Karpas-422 (cell line): ENCODE measurements at regions not wholly inside any gene's neighbourhood (a gene's known extent, or its start where the extent isn't known, plus 50 kb on each side); places are given as distances from the start of the nearest gene placed in this dataset.
"Not testable (repeated sequence)": the region's sequence is repeated elsewhere in the genome, so short reads cannot be mapped to it uniquely, and the experiment has no call there.

ENCODE experiments used
- DNase-seq: peaks from one replicate; pipeline ENCODE4 v3.0.0-alpha.2; 2015
- H2AFZ ChIP-seq: fragments of 200-600 bp; sonication (generic); 2 replicates; pipeline ENCODE4 v1.6.1; 2014; ENCODE audit warnings: antibody characterized with exemption, low read length, mixed read lengths
- H3K27ac ChIP-seq: fragments of 200-600 bp; sonication (generic); 2 replicates; pipeline ENCODE4 v1.5.1; 2014; ENCODE audit warnings: mild to moderate bottlenecking, low read length, moderate library complexity
- H3K27me3 ChIP-seq: fragments of 200-600 bp; sonication (generic); 2 replicates; pipeline ENCODE4 v1.6.1; 2014; ENCODE audit warnings: low read length, mixed read lengths
- H3K36me3 ChIP-seq: fragments of 200-600 bp; sonication (generic); 2 replicates; pipeline ENCODE4 v1.6.1; 2014; ENCODE audit warnings: low read length, mixed read lengths; ENCODE audit not compliant: insufficient read depth
- H3K4me1 ChIP-seq: fragments of 200-600 bp; sonication (generic); 2 replicates; pipeline ENCODE4 v1.6.1; 2014; ENCODE audit warnings: mild to moderate bottlenecking, low read length, mixed read lengths
- H3K4me2 ChIP-seq: fragments of 200-600 bp; sonication (generic); 2 replicates; pipeline ENCODE4 v1.6.1; 2014; ENCODE audit warnings: low read length, low read depth, mild to moderate bottlenecking; ENCODE audit not compliant: poor library complexity, severe bottlenecking
- H3K4me3 ChIP-seq: fragments of 200-600 bp; sonication (generic); 2 replicates; pipeline ENCODE4 v1.5.1; 2014; ENCODE audit warnings: mild to moderate bottlenecking, antibody characterized with exemption, low read length, mixed read lengths
- H3K79me2 ChIP-seq: fragments of 200-600 bp; sonication (generic); 2 replicates; pipeline ENCODE4 v1.6.1; 2014; ENCODE audit warnings: mild to moderate bottlenecking, low read length, mixed read lengths
- H3K9ac ChIP-seq: fragments of 200-600 bp; sonication (generic); 2 replicates; pipeline ENCODE4 v1.6.0; 2014; ENCODE audit warnings: low read length
- H3K9me2 ChIP-seq: fragments of 200-600 bp; sonication (generic), shearing (Covaris generic); replicated peaks from 2 replicates; pipeline ENCODE4 v1.6.0; 2014; ENCODE audit warnings: mild to moderate bottlenecking, low read length, moderate library complexity; ENCODE audit not compliant: insufficient read depth
- H3K9me3 ChIP-seq: fragments of 300-700, 200-600 bp; sonication (generic); 2 replicates; pipeline ENCODE4 v1.6.1; 2014; ENCODE audit warnings: low read length, mixed read lengths
- H4K20me1 ChIP-seq: fragments of 200-600 bp; sonication (generic); 2 replicates; pipeline ENCODE4 v1.6.1; 2014; ENCODE audit warnings: mild to moderate bottlenecking, antibody characterized with exemption, low read length, low read depth; ENCODE audit not compliant: insufficient read depth

GRCh38 chr13:83088858-83089257 lies 793.4 kb downstream of the SLITRK1 start:
- H3K9me3 ChIP-seq = peaks cover 20% of the 10 kb centered on the region
- no peak overlapping the region for H3K4me3 ChIP-seq
- H3K4me2 ChIP-seq = no peak overlapping the region
- no peaks in the 10 kb centered on the region for H3K9me2 ChIP-seq
- no peak overlapping the region for H3K9ac ChIP-seq
- H3K4me1 ChIP-seq = no peaks in the 10 kb centered on the region
- no peaks in the 10 kb centered on the region for H3K27me3 ChIP-seq
- H3K79me2 ChIP-seq = peaks cover 6% of the 10 kb centered on the region
- no peak for DNase-seq
- no peak overlapping the region for H2AFZ ChIP-seq
- H3K36me3 ChIP-seq = peaks cover 26% of the 10 kb centered on the region
- H4K20me1 ChIP-seq = no peaks in the 10 kb centered on the region
- no peak overlapping the region for H3K27ac ChIP-seq

- H3K27ac ChIP-seq = no peak overlapping the region
- peaks cover 16% of the 10 kb centered on the region; the same call in 1 of the 2 replicates for H3K36me3 ChIP-seq
- H3K9ac ChIP-seq = no peak overlapping the region
- H2AFZ ChIP-seq = no peak overlapping the region
- no peaks in the 10 kb centered on the region for H3K27me3 ChIP-seq
- H4K20me1 ChIP-seq = no peaks in the 10 kb centered on the region
- H3K9me2 ChIP-seq = no peaks in the 10 kb centered on the region
- H3K4me3 ChIP-seq = no peak overlapping the region
- no peak for DNase-seq
- peaks cover 19% of the 10 kb centered on the region for H3K9me3 ChIP-seq
- H3K4me1 ChIP-seq = no peaks in the 10 kb centered on the region
- H3K4me2 ChIP-seq = no peak overlapping the region
- peaks cover 5% of the 10 kb centered on the region for H3K79me2 ChIP-seq
Measured at GRCh38 chr13:83086948-83087347, 795.3 kb downstream of the SLITRK1 start.

GRCh38 chr13:83086088-83086487 lies 796.2 kb downstream of the SLITRK1 start:
- H2AFZ ChIP-seq = no peak overlapping the region
- H3K27ac ChIP-seq = no peak overlapping the region
- no peaks in the 10 kb centered on the region for H3K27me3 ChIP-seq
- H3K9me2 ChIP-seq = no peaks in the 10 kb centered on the region
- H3K79me2 ChIP-seq = peaks cover 8% of the 10 kb centered on the region
- H4K20me1 ChIP-seq = no peaks in the 10 kb centered on the region
- H3K9ac ChIP-seq = no peak overlapping the region
- H3K4me1 ChIP-seq = no peaks in the 10 kb centered on the region
- H3K9me3 ChIP-seq = peaks cover 11% of the 10 kb centered on the region
- no peak for DNase-seq
- peaks cover 7% of the 10 kb centered on the region; the same call in 1 of the 2 replicates for H3K36me3 ChIP-seq
- no peak overlapping the region for H3K4me2 ChIP-seq
- H3K4me3 ChIP-seq = no peak overlapping the region

GRCh38 chr13:83085186-83085900 lies 796.9 kb downstream of the SLITRK1 start:
- Histone ChIP-seq H4K20me1 (no peaks in the 10 kb centered on the region), H3K27me3 (no peaks in the 10 kb centered on the region), H2AFZ (no peak overlapping the region), H3K9me2 (no peaks in the 10 kb centered on the region), H3K9ac (no peak overlapping the region), H3K79me2 (peaks cover 8% of the 10 kb centered on the region), H3K9me3 (peaks cover 4% of the 10 kb centered on the region; the same call in 1 of the 2 replicates), H3K4me1 (no peaks in the 10 kb centered on the region), H3K27ac (no peak overlapping the region), H3K4me3 (no peak overlapping the region), H3K36me3 (no peaks in the 10 kb centered on the region), H3K4me2 (no peak overlapping the region)
- DNase-seq = no peak

GRCh38 chr13:83077499-83077898 lies 804.8 kb downstream of the SLITRK1 start:
- Histone ChIP-seq H3K9me3 (peaks cover 16% of the 10 kb centered on the region), H3K9me2 (no peaks in the 10 kb centered on the region), H3K27me3 (no peaks in the 10 kb centered on the region), H4K20me1 (no peaks in the 10 kb centered on the region), H3K9ac (no peak overlapping the region), H3K4me3 (no peak overlapping the region), H3K36me3 (no peaks in the 10 kb centered on the region; the same call in none of the 2 replicates), H3K79me2 (peaks cover 43% of the 10 kb centered on the region), H3K4me2 (no peak overlapping the region), H2AFZ (no peak overlapping the region), H3K27ac (no peak overlapping the region), H3K4me1 (no peaks in the 10 kb centered on the region; the same call in 1 of the 2 replicates)
- DNase-seq = no peak

- not testable (repeated sequence) for H3K27me3 ChIP-seq, H3K9ac ChIP-seq, H3K9me2 ChIP-seq, H3K4me3 ChIP-seq, H3K4me1 ChIP-seq, DNase-seq, H3K4me2 ChIP-seq, H4K20me1 ChIP-seq, H3K27ac ChIP-seq, H3K36me3 ChIP-seq, H2AFZ ChIP-seq
- H3K9me3 ChIP-seq = peaks cover 16% of the 10 kb centered on the region
- H3K79me2 ChIP-seq = peaks cover 34% of the 10 kb centered on the region
Measured at GRCh38 chr13:83073930-83074329, 808.3 kb downstream of the SLITRK1 start.

- H3K9ac ChIP-seq = no peak overlapping the region
- no peaks in the 10 kb centered on the region for H3K27me3 ChIP-seq
- H3K9me3 ChIP-seq = no peaks in the 10 kb centered on the region
- no peaks in the 10 kb centered on the region for H3K9me2 ChIP-seq
- peaks cover 4% of the 10 kb centered on the region; the same call in 1 of the 2 replicates for H3K4me1 ChIP-seq
- H3K79me2 ChIP-seq = peaks cover under 1% of the 10 kb centered on the region; the same call in 1 of the 2 replicates
- no peaks in the 10 kb centered on the region for H4K20me1 ChIP-seq
- no peak overlapping the region for H3K4me3 ChIP-seq
- no peak overlapping the region for H2AFZ ChIP-seq
- no peak for DNase-seq
- no peak overlapping the region for H3K27ac ChIP-seq
- H3K36me3 ChIP-seq = no peaks in the 10 kb centered on the region
- no peak overlapping the region for H3K4me2 ChIP-seq
Measured at GRCh38 chr13:83065108-83065507, 817.2 kb downstream of the SLITRK1 start.

GRCh38 chr13:83057119-83057518 lies 825.2 kb downstream of the SLITRK1 start:
- Histone ChIP-seq H3K9me3 (no peaks in the 10 kb centered on the region), H3K4me3 (no peak overlapping the region), H3K36me3 (no peaks in the 10 kb centered on the region), H4K20me1 (no peaks in the 10 kb centered on the region), H3K27ac (no peak overlapping the region), H3K4me2 (no peak overlapping the region), H3K79me2 (peaks cover 11% of the 10 kb centered on the region), H2AFZ (no peak overlapping the region), H3K9me2 (no peaks in the 10 kb centered on the region), H3K27me3 (no peaks in the 10 kb centered on the region), H3K9ac (no peak overlapping the region), H3K4me1 (peaks cover 8% of the 10 kb centered on the region; the same call in 1 of the 2 replicates)
- no peak for DNase-seq
